PC-3 (cell line): ENCODE measurements at regions not wholly inside any gene's neighbourhood (a gene's known extent, or its start where the extent isn't known, plus 50 kb on each side); places are given as distances from the start of the nearest gene placed in this dataset.

Experiments
- ATAC-seq: fragments of 200-7000 bp; cut with Tn5 transposase; 2 replicates; pipeline ENCODE4 v1.9.1; 2020; ENCODE audit warnings: mild to moderate bottlenecking, moderate library complexity
- BruUV-seq: library from RNA; stranded (reverse); fragments of 400-500 nt; replicated peaks from 2 replicates; lab custom pipeline; 2021; lab: Mats Ljungman, UMichigan
- CTCF ChIA-PET: fragments of 300-600 bp; sonication (Branson Sonifier 250); formaldehyde crosslinking; loops from one replicate; lab custom pipeline; 2022; ENCODE audit warnings: antibody characterized with exemption; lab: Charles Lee
- POLR2A ChIA-PET: fragments of 300-600 bp; sonication (Branson Sonifier 250); formaldehyde crosslinking; loops from one replicate; lab custom pipeline; 2022; ENCODE audit warnings: antibody characterized with exemption; ENCODE audit not compliant: unreplicated experiment; lab: Charles Lee
- DNase-seq: peaks from one replicate; pipeline ENCODE4 v3.0.0-alpha.2; 2015
- H2AFZ ChIP-seq: fragments of 300-600 bp; sonication (generic); 2 replicates; pipeline ENCODE4 v1.6.0; 2016; ENCODE audit warnings: antibody characterized with exemption, low read length
- H3F3A ChIP-seq: fragments of 300-600 bp; sonication (generic); one replicate; pipeline ENCODE4 v1.6.0; 2017; ENCODE audit warnings: antibody characterized with exemption, low read length, control low read depth, mild to moderate bottlenecking; ENCODE audit not compliant: unreplicated experiment
- H3K27ac ChIP-seq: fragments of 300-600 bp; sonication (generic); 2 replicates; pipeline ENCODE4 v1.5.1; 2016; ENCODE audit warnings: mild to moderate bottlenecking, low read length
- H3K27me3 ChIP-seq: fragments of 300-600 bp; sonication (generic); 2 replicates; pipeline ENCODE4 v1.6.1; 2016; ENCODE audit warnings: low read length, mixed read lengths
- H3K36me3 ChIP-seq: fragments of 300-600 bp; sonication (generic); 2 replicates; pipeline ENCODE4 v1.6.1; 2016; ENCODE audit warnings: low read depth, mixed run types, low read length, mixed read lengths
- H3K4me1 ChIP-seq: fragments of 300-600 bp; sonication (generic); 2 replicates; pipeline ENCODE4 v1.5.1; 2016; ENCODE audit warnings: low read length; ENCODE audit not compliant: insufficient read depth
- H3K4me2 ChIP-seq: fragments of 300-600 bp; sonication (generic); 2 replicates; pipeline ENCODE4 v1.6.0; 2016; ENCODE audit warnings: low read length
- H3K4me3 ChIP-seq: fragments of 300-600 bp; sonication (generic); 2 replicates; pipeline ENCODE4 v1.5.1; 2016; ENCODE audit warnings: mild to moderate bottlenecking, low read length, mixed read lengths
- H3K79me2 ChIP-seq: fragments of 300-600 bp; sonication (generic); 2 replicates; pipeline ENCODE4 v1.6.1; 2017; ENCODE audit warnings: low read length, mixed read lengths
- H3K9ac ChIP-seq: fragments of 300-600 bp; sonication (generic); 2 replicates; pipeline ENCODE4 v1.6.0; 2016; ENCODE audit warnings: mild to moderate bottlenecking, low read length
- H3K9me2 ChIP-seq: fragments of 300-600 bp; sonication (generic); replicated peaks from 2 replicates; pipeline ENCODE4 v1.6.1; 2016; ENCODE audit warnings: mixed run types, low read length, mixed read lengths
- H3K9me3 ChIP-seq: fragments of 300-600 bp; sonication (generic); 2 replicates; pipeline ENCODE4 v1.6.1; 2016; ENCODE audit warnings: low read length, mixed read lengths
- H4K20me1 ChIP-seq: fragments of 300-600 bp; sonication (generic); 2 replicates; pipeline ENCODE4 v1.6.1; 2016; ENCODE audit warnings: low read length, mixed read lengths
- CTCF ChIP-seq: fragments of 300-600 bp; sonication (generic); conservative IDR thresholded peaks from 2 replicates; pipeline ENCODE4 v1.5.1; 2017; ENCODE audit warnings: antibody characterized with exemption, low read depth, mild to moderate bottlenecking, low read length
- EZH2 ChIP-seq: fragments of 300-600 bp; sonication (generic); IDR thresholded peaks from one replicate; pipeline ENCODE4 v1.6.1; 2017; ENCODE audit warnings: antibody characterized with exemption, mild to moderate bottlenecking, low read length; ENCODE audit not compliant: unreplicated experiment
- EZH2phosphoT487 ChIP-seq: fragments of 300-600 bp; sonication (generic); IDR thresholded peaks from 2 replicates; pipeline ENCODE4 v1.6.1; 2018; ENCODE audit warnings: mild to moderate bottlenecking, antibody characterized with exemption, low read length, borderline replicate concordance
- intact Hi-C: fragments of 100-400 bp; cut with micrococcal nuclease; formaldehyde crosslinking; loops from 2 replicates; pipeline ENCODE4 v1.9.0; 2023

- TF ChIP-seq EZH2 = no peak
- TF ChIP-seq CTCF = no peak
- no peak for TF ChIP-seq EZH2phosphoT487
- ATAC-seq = no peak
- POLR2A ChIA-PET = no interaction called here
- no peak overlapping the region for H3K4me2 ChIP-seq
- CTCF ChIA-PET = no interaction called here
- no peak overlapping the region for H3K9ac ChIP-seq
- H3K27me3 ChIP-seq = no peaks in the 10 kb centered on the region
- H3F3A ChIP-seq = no peaks in the 10 kb centered on the region
- H3K9me2 ChIP-seq = no peaks in the 10 kb centered on the region
- H3K36me3 ChIP-seq = no peaks in the 10 kb centered on the region
- intact Hi-C loops = loop anchor here (5.0 to 10.0 kb wide), 2 partner anchors 105 to 708 kb away; no protein-coding TSS in a partner anchor
- H3K4me1 ChIP-seq = peaks cover 7% of the 10 kb centered on the region
- H3K4me3 ChIP-seq = no peak overlapping the region
- no peaks in the 10 kb centered on the region for H3K9me3 ChIP-seq
- DNase-seq = no peak
- H3K79me2 ChIP-seq = no peaks in the 10 kb centered on the region
- H2AFZ ChIP-seq = no peak overlapping the region
- no TSS peak for BruUV-seq
- no peaks in the 10 kb centered on the region for H4K20me1 ChIP-seq
- H3K27ac ChIP-seq = no peak overlapping the region
Measured at GRCh38 chr2:12539776-12540562, 176.8 kb upstream of the TRIB2 start.

- H3K9me2 ChIP-seq = no peaks in the 10 kb centered on the region
- H3K9me3 ChIP-seq = no peaks in the 10 kb centered on the region
- no peak for DNase-seq
- no peak overlapping the region for H2AFZ ChIP-seq
- no TSS peak for BruUV-seq
- no peaks in the 10 kb centered on the region for H3K79me2 ChIP-seq
- H3F3A ChIP-seq = no peaks in the 10 kb centered on the region
- H3K27ac ChIP-seq = no peak overlapping the region
- no peaks in the 10 kb centered on the region for H4K20me1 ChIP-seq
- intact Hi-C loops = no loop called here
- no peaks in the 10 kb centered on the region for H3K4me1 ChIP-seq
- TF ChIP-seq EZH2phosphoT487 (no peak), EZH2 (no peak), CTCF (no peak)
- H3K27me3 ChIP-seq = no peaks in the 10 kb centered on the region
- no peak overlapping the region for H3K9ac ChIP-seq
- H3K4me2 ChIP-seq = no peak overlapping the region
- H3K36me3 ChIP-seq = no peaks in the 10 kb centered on the region
- ATAC-seq = no peak
- CTCF ChIA-PET = no interaction called here
- H3K4me3 ChIP-seq = no peak overlapping the region
- POLR2A ChIA-PET = no interaction called here
Measured at GRCh38 chr2:12543076-12543977, 173.4 kb upstream of the TRIB2 start.
